ENCODE measurements at regions not wholly inside any gene's neighbourhood (a gene's known extent, or its start where the extent isn't known, plus 50 kb on each side); places are given as distances from the start of the nearest gene placed in this dataset.

DNA sequence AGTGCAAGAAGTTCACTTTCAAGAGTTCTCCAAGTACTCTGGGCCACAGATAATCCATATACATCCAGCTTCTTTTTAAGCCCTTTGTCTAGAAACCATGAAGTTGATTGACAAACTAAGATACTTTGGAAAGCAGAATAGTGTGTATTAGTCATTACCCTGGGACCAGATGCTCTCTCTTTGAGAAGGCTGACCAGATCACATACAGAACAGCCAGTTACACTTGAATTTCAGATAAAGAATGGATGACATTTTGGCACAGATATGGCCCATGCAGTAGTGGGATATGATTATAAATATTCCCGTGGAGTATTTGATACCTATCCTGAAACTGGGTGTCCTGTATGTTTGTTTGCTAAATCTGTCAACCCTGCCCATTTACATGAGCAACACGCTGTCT lies 414.2 kb downstream of the KLF5 start:
- TF ChIP-seq CTCF (IDR thresholded peaks at IDR 0.05): no peak
- no peak for TF ChIP-seq POLR2A (IDR thresholded peaks at IDR 0.05)
